ENCODE measurements at regions not wholly inside any gene's neighbourhood (a gene's known extent, or its start where the extent isn't known, plus 50 kb on each side); places are given as distances from the start of the nearest gene placed in this dataset.
"Not testable (repeated sequence)": the region's sequence is repeated elsewhere in the genome, so short reads cannot be mapped to it uniquely, and the experiment has no call there.

DNA sequence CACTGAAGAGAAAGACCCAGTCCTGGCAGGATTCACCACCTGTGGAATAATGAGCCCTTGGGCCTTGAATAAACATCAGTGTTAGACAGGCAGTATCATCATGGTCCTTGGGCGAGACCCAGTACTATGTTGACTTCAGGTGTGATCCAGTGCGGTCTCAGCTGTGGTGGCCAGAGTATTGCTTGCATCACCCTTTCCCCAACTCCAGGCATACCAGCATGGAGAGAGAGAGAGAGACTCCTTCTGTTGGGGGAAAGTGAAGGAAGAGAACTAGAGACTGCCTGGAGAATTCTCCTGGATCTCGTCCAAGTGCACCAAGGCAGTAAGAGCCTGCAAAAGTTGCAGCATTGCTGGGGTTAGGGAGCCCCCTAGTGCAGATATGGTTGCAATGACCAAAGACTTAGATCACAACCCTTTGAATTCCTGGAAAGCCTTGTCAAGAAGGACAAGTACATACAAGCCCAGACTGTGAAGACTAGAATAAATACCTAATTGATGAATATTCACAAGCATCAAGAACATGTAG is 61.1 kb upstream of the VAMP7 start:
- peak; percentile 40 for DNase-seq

DNA sequence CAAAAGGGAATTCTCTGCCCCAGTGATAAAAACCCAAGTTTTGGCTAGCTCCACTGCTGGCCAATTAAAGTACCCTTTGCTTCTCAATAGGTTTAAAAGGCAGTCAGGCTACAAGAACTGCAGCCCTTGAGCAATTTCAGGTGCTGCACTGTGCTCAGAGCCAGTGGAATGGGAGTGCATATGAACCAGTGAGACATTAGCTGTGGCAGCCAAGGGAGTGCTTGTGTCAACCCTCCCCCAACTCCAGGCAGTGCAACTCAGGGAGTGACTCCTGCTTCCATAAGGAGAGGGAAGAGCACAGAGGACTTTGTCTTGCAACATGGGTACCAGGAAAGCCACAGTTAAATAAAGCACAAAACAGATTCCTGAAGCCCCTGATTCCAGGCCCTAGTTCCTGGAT is 61.6 kb upstream of the VAMP7 start:
- DNase-seq, result no peak

DNA sequence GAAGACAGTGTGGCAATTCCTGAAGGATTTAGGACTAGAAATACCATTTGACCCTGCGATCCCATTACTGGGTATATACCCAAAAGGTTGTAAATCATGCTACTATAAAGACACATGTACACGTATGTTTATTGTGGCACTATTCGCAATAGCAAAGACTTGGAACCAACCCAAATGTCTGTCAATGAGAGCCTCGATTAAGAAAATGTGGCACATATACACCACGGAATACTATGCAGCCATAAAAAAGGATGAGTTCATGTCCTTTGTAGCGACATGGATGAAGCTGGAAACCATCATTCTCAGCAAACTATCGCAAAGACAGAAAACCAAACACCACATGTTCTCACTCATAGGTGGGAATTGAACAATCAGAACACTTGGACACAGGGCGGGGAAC is 66.8 kb upstream of the VAMP7 start:
- DNase-seq, result not testable (repeated sequence)

DNA sequence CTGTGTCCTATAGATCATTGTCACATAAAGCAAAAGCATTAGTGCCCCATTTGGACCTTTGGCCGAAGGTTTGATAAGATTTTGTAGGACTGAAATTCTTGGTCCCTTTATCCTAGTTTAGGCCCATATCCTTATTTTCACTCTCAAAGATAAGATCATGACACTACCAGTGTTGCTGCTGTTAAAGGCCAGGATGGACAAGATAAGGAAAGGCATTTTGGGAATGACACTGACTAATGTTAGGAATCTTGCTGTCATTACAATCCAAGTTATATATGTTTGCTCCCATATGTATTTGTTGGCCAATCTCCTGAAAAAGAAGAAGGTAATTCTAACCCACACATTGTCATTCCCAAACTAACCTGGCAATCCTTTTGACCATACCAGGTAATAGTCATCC is 101.3 kb upstream of the VAMP7 start:
- no peak for DNase-seq

DNA sequence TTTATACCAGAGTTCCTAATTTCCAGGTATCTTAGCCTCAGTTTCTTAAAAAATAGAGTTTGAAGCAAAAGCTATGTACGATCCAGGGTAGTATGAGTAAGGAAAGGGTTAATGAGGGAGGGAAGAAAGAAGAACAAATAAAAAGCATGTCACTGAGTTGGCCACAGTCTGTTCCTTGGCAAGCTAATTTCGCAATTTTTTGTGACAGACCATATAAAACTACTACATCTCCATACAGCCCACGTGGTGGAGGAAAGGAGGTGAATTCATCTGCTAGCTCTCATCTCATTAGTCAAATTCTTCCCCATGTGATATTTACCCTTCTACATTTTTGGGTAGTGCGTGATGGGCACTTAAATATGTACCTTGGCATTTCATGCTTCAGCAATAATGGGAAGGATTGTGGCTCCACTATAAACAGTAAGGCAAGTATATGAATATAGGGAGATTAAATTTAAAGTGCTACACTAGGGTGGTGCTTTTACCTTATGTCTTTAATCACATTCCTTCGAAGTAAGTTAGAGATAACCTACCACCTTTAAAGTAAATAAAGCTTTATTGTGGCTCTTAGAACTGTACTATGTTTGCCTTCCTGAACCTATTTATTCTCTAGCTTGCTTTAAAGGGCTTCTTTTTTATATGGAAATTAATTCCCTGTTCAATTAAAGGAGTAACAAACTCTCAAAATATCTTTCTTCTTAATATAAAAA is 102.1 kb upstream of the VAMP7 start:
- no peak for DNase-seq

DNA sequence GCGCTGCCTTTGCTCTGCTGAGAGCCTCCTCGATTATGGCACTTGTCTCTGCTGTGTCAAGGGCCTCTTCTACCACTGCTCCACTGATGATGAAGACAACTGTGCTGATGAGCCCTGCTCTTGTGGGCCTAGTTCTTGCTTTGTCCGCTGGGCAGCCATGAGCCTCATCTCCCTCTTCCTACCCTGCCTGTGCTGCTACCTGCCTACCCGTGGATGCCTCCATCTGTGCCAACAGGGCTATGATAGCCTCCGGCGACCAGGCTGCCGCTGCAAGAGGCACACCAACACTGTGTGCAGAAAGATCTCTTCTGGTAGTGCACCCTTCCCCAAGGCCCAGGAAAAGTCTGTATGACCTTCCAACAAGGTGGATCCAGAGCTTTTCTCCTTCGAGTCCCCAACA is 106.8 kb upstream of the VAMP7 start:
- no peak for DNase-seq

DNA sequence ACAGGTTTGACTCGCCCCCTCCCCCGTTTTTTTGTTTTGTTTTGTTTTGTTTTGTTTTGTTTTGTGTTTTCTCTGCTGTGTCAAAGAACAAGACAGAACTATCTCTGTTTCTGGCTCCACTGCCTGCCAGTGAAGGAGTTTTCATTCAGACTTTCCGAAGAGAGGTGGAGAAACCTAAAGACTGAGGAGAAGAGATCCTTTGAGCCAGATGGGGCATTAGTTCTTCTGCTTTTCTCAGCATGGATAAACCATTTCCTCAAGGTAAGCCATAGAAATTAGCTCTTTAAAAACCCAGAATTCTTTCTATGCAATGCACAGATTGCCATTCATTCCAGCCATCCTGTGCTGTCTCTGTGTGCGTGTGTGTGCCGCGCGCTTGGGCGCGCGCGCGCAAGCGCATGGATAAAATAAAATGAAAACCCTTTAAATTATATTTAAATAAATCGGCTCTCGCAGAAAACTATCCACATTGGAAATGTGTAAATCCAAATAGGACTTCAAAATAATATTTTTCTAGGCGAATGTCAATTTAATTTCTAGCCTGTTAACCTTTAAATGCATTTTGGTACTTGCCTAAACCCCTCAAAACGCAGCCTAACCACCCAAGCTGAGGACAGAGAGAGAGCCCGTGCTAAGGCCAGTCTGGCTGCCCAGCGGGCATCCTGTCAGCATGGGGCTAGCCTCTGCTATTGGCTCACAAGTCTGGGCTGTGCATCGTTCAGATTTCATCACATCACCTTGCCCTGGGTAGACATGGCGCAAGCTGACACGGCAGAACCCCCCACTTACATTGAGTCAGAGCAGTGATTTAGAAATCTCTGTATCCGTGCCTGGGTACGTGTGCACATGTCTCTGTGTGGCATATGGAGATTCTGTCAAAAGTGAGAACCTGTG is 113.0 kb upstream of the VAMP7 start:
- DNase-seq, result no peak

DNA sequence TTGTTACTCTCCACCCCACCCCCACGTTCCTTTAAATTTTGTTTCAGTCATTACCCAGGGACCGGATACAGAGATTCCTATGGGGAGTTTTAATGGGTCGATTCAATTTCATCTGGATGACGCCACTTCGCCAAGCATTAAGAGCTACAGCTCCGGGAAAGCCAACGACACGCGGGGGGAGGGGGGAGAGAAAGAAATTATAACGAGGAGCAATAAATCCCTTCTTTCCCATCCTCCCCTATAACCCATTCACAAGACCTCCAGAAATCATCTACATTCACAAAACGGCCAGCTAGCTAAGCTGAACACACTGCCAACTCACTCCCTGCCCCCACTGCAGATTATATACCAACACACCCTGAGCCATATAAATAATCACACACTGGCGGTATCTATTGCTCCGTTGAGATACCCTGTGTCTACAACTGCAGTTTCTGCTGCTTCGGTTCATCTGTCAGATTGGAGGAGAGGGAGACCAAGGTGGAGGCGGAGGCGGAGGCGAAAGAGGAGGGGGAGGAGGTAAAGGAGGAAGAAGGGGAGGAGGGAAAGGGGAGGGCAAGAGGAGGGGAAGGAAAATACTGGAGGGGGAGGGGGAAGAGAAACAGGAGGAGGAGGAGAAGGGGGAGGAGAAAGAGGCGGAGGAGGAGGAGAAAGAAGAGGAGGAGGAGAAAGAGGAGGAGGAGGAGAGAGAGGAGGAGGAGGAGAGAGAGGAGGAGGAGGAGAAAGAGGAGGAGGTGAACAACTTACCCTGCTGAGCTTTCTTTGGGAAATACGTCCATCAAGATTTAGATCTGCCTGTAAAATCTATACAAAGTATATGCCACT is 113.9 kb upstream of the VAMP7 start:
- DNase-seq, result peak; percentile 19

DNA sequence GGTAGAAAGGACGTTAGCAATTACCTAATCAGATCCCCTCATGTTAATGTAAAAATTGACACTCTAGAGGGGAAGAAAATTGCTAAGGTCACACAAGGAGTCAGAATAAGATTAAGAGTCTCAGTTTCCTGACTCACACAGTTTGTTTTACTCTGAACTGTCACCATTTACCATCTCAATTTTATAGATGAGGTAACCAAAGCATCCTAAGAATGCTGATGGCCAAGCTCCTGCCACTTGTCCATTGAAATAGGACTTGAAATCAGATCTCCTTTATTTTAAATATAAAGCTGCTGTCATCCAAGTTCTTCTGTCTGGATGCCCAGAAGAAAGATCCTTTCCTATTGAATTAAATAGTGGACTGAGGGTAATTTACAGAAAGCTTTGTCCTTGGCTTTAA is 114.8 kb upstream of the VAMP7 start:
- DNase-seq, result no peak

DNA sequence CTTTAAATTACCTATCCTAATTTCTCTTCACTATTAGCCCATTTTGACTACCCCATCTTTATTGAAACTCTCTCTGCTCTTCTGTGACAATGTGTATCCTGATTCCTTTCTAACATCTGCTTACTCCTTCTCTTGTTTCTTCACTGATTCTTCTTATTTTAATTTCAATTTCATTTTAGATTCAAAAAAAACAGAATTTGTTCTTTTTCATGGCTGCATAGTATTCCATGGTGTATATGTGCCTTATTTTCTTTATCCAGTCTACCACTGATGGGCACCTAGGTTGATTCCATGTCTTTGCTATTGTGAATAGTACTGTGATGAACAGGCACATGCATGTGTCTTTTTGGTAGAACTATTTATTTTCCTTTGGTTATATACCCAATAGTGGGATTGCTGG is 120.0 kb upstream of the VAMP7 start:
- no peak for DNase-seq

DNA sequence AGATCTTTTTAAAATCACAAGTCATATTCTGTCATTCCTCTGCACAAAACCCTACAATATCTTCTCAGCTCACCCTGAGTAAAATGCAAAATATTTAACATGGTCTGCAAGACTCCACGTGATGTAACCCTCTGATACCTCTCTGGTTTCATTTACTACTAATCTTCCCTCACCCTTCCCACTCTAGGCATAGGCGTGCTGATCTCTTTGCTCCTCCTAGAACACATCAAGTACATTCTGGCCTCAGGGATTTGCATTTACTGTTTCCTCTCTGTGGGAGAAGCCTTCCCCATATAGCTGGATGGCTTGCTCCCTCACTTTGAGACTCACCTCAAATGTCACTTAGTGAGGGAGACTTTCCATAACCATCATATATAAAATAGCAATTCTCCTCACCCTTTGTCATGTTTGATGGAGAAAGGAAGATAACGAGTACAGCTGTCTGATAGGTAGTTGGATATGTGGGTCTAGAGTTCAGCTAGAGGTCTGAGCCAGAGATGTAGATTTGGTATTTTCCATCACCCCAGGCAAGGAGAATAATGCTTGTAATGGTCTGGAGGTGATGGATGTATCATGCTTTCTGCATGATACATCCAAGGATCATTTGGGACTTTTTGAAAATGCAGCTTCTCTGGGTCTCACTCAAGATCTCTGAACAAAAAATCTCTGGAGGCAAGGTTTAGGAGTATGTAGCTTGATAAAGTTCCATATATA is 123.9 kb upstream of the VAMP7 start:
- DNase-seq, result no peak

DNA sequence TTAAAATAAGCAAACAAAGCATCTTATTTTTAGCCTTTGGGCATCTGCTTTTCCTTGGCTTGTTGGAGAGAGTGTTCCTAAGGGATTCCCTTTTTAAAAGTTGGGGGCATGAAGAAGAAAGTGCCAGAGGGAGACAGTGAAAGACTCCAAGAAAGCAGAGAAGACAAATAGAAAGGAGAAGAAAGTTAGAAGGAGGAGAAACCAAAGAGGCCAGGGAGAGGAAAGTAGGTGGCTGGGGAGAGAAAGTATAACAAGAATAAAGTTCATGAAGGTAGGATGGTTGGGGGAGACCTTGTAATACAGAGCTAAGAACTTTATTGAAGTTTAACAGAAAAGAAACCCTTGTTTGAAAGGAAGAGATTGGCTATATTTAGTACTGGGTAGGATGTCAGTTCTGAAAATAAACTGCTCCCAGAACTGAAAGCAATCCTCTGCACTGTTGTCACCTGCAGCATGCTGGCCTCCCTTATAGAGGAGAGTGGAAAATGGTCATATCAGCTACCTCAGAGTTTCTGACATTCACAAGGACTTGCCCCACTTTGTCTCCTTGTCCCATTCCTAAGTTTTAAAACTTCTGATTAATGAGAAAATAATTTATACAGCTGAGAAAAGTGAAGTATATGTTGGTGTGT is 125.3 kb upstream of the VAMP7 start:
- DNase-seq, result no peak

DNA sequence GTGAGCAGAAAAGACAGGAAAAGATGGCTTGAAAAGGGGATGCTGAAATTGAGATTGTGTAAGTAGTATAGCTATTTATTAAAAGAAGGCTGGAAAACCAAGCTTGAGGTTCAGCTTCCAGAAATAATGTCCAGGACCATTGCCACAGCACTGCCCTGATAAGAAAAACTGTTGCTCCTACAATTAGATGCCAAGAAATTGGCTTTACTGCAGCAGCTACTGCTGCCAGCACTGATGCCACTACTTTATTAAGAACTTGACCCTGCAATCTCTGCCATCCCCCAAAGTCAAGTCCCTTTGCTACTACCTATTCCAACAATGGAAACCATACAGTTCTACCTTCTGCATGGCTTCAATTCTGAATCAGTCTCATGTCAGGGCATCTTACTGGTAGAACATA is 130.0 kb upstream of the VAMP7 start:
- DNase-seq, result no peak

DNA sequence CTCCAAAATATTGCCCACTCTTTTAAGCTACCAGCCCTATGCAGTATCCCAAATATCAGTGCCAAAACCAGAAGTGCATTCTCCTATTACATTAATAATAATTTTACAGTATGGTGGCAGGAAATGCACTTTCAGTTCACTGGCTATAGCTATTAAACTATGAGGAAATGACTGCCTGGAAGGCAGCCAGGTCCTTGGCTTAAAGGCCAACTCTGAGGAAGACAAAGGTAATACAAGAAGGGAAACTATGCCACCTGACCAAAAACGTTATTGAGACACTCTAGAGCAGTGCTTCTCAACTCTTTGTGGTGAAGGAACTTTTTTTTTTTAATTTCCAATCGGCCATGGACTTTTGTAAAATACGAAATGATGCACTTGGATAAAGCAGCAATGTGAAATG is 133.6 kb upstream of the VAMP7 start:
- no peak for DNase-seq

DNA sequence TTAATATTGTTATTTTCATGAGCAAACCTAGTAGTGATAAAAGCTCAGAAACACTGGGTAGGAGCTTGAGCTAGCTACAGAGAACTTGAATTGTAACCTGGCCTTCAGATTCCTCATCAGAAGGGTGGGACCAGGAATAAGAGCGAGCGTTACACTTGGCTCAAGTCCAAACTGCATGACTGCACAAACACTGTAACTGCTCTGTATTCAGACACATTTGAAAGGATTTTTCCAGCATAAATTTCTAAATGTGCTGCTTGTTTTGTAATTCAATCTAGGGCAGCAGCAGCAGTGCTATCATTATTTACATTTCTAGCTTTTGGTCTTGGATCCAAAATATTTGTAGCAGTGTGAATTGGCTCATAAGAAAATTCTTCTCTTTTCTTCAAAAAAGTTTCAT is 133.0 kb upstream of the TMLHE start:
- DNase-seq, result no peak

DNA sequence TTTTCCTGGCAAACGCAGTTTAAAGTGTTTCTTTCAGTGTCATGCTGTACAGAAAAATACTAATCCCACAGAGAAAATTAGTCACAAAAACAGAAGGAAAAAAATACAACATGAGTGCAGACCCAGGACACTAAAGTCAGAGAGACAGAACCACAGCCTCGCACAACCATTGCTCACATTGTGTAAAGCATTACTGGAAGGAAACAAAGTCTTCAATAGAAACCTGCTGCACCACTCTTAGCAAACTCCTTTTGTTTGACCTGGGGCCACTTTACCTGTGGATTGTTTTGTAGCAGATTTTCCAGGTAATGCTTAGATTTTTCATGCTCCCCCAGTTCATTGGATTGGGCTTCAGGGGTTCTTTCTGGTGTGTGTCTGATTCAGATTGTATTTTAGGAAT is 131.8 kb upstream of the TMLHE start:
- DNase-seq, result no peak

DNA sequence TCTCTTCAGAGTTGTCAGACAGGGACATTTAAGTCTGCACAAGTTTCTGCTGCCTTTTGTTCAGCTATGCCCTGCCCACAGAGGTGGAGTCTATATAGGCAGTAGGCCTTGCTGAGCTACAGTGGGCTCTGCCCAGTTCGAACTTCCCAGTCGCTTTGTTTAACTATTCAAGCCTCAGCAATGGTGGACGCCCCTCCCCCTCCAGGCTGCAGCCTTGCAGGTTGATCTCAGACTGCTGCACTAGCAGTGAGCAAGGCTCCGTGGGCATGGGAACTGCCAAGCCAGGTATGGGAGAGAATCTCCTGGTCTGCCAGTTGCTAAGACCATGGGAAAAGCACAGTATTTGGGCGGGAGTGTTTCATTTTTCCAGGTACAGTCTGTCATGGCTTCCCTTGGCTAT is 115.6 kb upstream of the TMLHE start:
- not testable (repeated sequence) for DNase-seq

DNA sequence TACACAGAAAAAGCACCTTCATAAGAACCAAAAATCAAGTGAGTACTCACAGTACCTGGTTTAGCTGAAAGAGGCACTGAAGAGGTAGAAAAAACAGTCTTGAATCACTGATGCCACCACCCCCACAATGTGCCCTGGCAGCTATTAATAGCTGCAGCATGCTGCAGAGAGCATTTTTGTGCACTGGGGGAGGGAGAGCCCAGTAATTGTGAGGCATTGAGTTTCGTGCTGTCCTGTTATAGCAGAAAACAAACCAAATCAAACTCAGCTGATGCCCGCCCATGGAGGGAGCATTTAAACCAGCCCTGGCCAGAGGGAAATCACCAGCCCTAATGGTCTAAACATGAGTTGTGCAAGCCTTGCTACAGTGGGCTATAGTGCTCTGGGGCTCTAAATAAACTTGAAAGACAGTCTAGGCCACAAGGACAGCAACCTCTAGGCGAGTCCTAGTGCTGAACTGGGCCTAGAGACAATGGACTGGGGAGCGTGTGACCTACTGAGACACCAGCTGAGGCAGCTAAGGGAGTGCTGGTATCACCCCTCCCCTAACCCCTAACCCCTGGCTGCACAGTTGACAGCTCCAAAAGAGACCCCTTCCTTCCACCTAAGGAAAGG is 106.3 kb upstream of the TMLHE start:
- no peak for DNase-seq

DNA sequence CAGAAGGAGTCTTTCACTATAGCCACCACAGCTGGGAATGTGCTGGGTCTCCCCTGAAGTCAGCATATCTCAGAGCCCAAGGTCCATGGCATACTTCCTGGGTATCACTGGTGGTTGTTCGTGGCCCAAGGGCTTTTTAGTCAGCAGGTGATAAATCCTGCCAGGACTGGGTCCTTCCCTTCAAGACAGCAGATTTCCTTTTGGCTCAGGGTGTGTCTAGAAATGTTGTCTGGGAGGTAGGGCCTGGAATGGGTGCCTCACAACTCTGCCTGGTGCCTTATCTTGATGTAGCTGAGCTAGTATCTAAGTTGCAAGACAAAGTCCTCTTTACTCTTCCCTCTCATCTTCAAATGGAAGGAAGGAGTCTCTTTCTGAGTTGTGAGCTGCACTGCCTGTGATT is 102.4 kb upstream of the TMLHE start:
- DNase-seq, result no peak

DNA sequence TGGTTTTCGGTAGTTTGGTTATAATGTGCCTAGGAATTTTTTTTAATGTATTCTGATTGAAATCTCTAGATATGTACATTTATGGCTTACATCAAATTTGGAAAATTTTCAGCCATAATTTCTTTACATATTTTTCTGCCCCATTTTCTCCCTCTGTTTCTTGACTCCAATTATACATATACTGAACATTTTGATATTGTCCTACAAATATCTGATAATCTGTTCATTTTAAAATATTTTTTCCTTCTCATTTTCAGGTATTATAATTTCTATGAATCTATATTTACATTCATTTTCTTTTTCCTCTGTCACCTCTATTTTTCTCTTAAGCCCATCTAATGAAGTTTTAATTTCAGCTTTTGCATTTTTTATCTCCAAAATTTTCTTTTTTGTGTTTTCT is 82.7 kb upstream of the TMLHE start:
- no peak for DNase-seq

DNA sequence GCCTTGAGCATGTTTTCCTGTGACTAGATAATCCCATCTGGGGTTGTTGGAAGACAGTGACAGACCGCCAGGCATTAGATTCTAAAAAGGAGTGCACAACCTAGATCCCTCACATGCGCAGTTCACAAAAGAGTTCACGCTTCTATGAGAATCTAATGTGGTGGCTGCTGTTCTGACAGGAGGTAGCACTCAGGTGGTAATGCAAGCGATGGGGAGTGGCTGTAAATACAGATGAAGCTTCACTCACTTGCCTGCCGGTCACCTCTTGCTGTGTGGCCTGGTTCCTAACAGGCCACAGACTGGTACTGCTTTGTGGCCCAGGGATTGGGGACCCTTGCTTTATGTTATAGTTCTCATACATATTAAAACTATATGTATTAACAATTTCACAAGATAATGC is 81.9 kb upstream of the TMLHE start:
- DNase-seq, result no peak

DNA sequence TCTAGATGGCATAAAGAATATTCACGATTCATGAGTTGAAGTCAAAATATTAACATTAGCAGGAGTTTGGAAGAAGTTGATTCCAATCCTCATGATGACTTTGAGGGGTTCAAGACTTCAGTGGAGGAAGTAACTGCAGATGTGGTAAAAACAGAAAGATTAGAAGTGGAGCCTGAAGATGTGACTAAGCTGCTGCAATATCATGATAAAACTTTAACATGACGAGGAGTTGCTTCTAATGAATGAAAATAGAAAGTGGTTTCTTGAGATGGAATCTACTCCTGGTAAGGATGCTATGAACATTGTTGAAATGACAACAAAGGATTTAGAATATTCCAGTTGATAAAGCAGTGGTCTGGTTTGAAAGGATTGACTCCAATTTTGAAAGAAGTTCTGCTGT is 70.1 kb upstream of the TMLHE start:
- DNase-seq, result no peak
